ENCODE measurements at regions not wholly inside any gene's neighbourhood (a gene's known extent, or its start where the extent isn't known, plus 50 kb on each side); places are given as distances from the start of the nearest gene placed in this dataset.

- no peak for DNase-seq (ENCODE audit: low read depth in 2 of 2)
Observed at GRCh38 chr17:77851921-77852320, 106.6 kb upstream of the TNRC6C start.

- DNase-seq (ENCODE audit: low read depth in 2 of 2), result no peak
Observed at GRCh38 chr17:77852731-77853130, 105.8 kb upstream of the TNRC6C start.

GRCh38 chr17:77853191-77853977, 105.1 kb upstream of the TNRC6C start:
- DNase-seq (ENCODE audit: low read depth in 2 of 2), result no peak

- no peak for DNase-seq (ENCODE audit: low read depth in 2 of 2)
Observed at GRCh38 chr17:77854083-77854758, 104.3 kb upstream of the TNRC6C start.

- DNase-seq (ENCODE audit: low read depth in 2 of 2), result no peak
Observed at GRCh38 chr17:77854759-77855745, 103.5 kb upstream of the TNRC6C start.

- no peak for DNase-seq (ENCODE audit: low read depth in 2 of 2)
Observed at GRCh38 chr17:77856551-77857305, 101.8 kb upstream of the TNRC6C start.

GRCh38 chr17:77857306-77857555, 101.3 kb upstream of the TNRC6C start:
- DNase-seq (ENCODE audit: low read depth in 2 of 2), result no peak

GRCh38 chr17:77857613-77858012, 100.9 kb upstream of the TNRC6C start:
- no peak for DNase-seq (ENCODE audit: low read depth in 2 of 2)

GRCh38 chr17:77858291-77859034, 100.0 kb upstream of the TNRC6C start:
- no peak for DNase-seq (ENCODE audit: low read depth in 2 of 2)

GRCh38 chr17:77859035-77859810, 99.3 kb upstream of the TNRC6C start:
- no peak for DNase-seq (ENCODE audit: low read depth in 2 of 2)

GRCh38 chr17:77861133-77861695, 97.3 kb upstream of the TNRC6C start:
- no peak for DNase-seq (ENCODE audit: low read depth in 2 of 2)

- DNase-seq (ENCODE audit: low read depth in 2 of 2), result no peak
Observed at GRCh38 chr17:77861981-77862645, 96.4 kb upstream of the TNRC6C start.

GRCh38 chr17:77862890-77863813, 95.4 kb upstream of the TNRC6C start:
- DNase-seq (ENCODE audit: low read depth in 2 of 2), result no peak

- DNase-seq (ENCODE audit: low read depth in 2 of 2), result no peak
Observed at GRCh38 chr17:77863814-77864161, 94.7 kb upstream of the TNRC6C start.

GRCh38 chr17:77864234-77865111, 94.0 kb upstream of the TNRC6C start:
- no peak for DNase-seq (ENCODE audit: low read depth in 2 of 2)

- no peak for DNase-seq (ENCODE audit: low read depth in 2 of 2)
Observed at GRCh38 chr17:77865112-77865611, 93.3 kb upstream of the TNRC6C start.

- DNase-seq (ENCODE audit: low read depth in 2 of 2), result no peak
Observed at GRCh38 chr17:77865716-77866115, 92.8 kb upstream of the TNRC6C start.
